Prostate gland (tissue), 2 donors: ENCODE measurements at regions not wholly inside any gene's neighbourhood (a gene's known extent, or its start where the extent isn't known, plus 50 kb on each side); places are given as distances from the start of the nearest gene placed in this dataset.

Experiments
- DNase-seq: peaks from one replicate; pipeline ENCODE4 v3.0.0-alpha.2; 2019; ENCODE audit warnings: low spot score
- H3K27ac ChIP-seq, 2 donors: fragments of 200-600 bp; sonication (generic); 2 replicates each; pipeline ENCODE4 v1.5.1; 2017 to 2019
- H3K27me3 ChIP-seq: fragments of 200-600 bp; sonication (generic); replicated peaks from 2 replicates; pipeline ENCODE4 v1.5.1; 2019; ENCODE audit not compliant: insufficient read depth
- H3K36me3 ChIP-seq, 2 donors: fragments of 200-600 bp; sonication (generic); 1 replicate in 1 of 2; 2 replicates in 1 of 2; pipeline versions ENCODE4 v1.5.1 to v1.8.1; 2017 to 2019
- H3K4me1 ChIP-seq: fragments of 200-600 bp; sonication (generic); replicated peaks from 2 replicates; pipeline ENCODE4 v1.5.1; 2019
- H3K4me3 ChIP-seq, 2 donors: fragments of 200-600 bp; sonication (generic); 2 replicates each; pipeline ENCODE4 v1.5.1; 2017 to 2019
- H3K9me3 ChIP-seq: fragments of 200-600 bp; sonication (generic); 2 replicates; pipeline ENCODE4 v1.5.1; 2017
- POLR2A ChIP-seq: fragments of 450-650 bp; IDR thresholded peaks from one replicate; pipeline ENCODE4 v1.6.1; 2016; ENCODE audit warnings: antibody characterized with exemption, mild to moderate bottlenecking
- POLR2AphosphoS5 ChIP-seq: sonication (generic); formaldehyde crosslinking; IDR thresholded peaks from one replicate; pipeline ENCODE4 v1.6.1; 2017; ENCODE audit warnings: antibody characterized with exemption
- WGBS: methylation state at CpG from one replicate; pipeline ENCODE4 v1.1.5; 2018; 5-methylcytosine and 5-hydroxymethylcytosine counted together
- intact Hi-C: fragments of 100-400 bp; cut with DNase I; formaldehyde crosslinking; loops from one replicate; pipeline ENCODE4 v1.14.2; 2022
- small RNA-seq, 2 donors: library from RNA; depleted of rRNA; stranded (forward); fragments of <200 nt; gene quantifications; one replicate each; pipeline ENCODE3, GENCODE V24; 2016
- TF ChIP-seq, protein P1 (sequence below), 4 experiments: fragments of 200-600 bp in 2 of 4; fragments of 450-650 bp in 2 of 4; sonication (generic) in 2 of 4; IDR thresholded peaks; 1 replicate in 3 of 4; 2 replicates in 1 of 4; pipeline ENCODE4 v1.5.1; 2016 to 2019; ENCODE audit warnings: antibody characterized with exemption in 4 of 4, mild to moderate bottlenecking in 2 of 4, moderate library complexity in 2 of 4

DNA sequence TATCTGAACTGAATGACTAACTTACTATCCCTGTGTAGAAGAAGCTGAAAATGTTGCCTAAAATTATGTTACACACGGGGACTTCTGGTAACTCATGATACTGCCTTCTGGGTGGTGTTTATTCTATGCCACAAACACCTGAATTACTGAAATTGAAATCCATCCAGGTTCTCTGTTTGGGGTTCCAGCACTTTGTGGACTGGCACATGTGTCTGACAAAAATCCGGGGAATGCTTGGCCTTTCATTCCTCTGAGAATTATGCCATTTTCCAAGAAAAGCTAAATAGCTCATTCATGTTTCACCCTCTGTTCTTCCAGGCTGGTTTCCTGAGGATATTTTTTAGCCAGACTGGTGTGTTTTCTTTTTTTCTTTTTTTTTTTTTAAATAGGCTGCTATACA is 59.5 kb upstream of the POU3F3 start:
- intact Hi-C loops, result no loop called here
- H3K4me1 ChIP-seq, result no peaks in the 10 kb centered on the region
- H3K36me3 ChIP-seq, result no peaks in the 10 kb centered on the region
- no peak overlapping the region for H3K27ac ChIP-seq
- H3K9me3 ChIP-seq, result no peaks in the 10 kb centered on the region
- DNase-seq, result no peak
- no peak overlapping the region for H3K4me3 ChIP-seq
- TF ChIP-seq, protein P1, sequence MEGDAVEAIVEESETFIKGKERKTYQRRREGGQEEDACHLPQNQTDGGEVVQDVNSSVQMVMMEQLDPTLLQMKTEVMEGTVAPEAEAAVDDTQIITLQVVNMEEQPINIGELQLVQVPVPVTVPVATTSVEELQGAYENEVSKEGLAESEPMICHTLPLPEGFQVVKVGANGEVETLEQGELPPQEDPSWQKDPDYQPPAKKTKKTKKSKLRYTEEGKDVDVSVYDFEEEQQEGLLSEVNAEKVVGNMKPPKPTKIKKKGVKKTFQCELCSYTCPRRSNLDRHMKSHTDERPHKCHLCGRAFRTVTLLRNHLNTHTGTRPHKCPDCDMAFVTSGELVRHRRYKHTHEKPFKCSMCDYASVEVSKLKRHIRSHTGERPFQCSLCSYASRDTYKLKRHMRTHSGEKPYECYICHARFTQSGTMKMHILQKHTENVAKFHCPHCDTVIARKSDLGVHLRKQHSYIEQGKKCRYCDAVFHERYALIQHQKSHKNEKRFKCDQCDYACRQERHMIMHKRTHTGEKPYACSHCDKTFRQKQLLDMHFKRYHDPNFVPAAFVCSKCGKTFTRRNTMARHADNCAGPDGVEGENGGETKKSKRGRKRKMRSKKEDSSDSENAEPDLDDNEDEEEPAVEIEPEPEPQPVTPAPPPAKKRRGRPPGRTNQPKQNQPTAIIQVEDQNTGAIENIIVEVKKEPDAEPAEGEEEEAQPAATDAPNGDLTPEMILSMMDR (IDR thresholded peaks at IDR 0.05), result no peak
- TF ChIP-seq POLR2AphosphoS5 (no peak), POLR2A (no peak)
- no peaks in the 10 kb centered on the region for H3K27me3 ChIP-seq
- 75% methylated on average over 2 of the region's 2 CpGs for WGBS

Small RNAs in the stretch of these regions (small RNA-seq; reads per million reads assigned to genes)
- 0 reads per million in 2 donors for gene RF00139
- 0 reads per million in 2 donors for gene RF02091
